B cell (primary cell): ENCODE measurements at regions not wholly inside any gene's neighbourhood (a gene's known extent, or its start where the extent isn't known, plus 50 kb on each side); places are given as distances from the start of the nearest gene placed in this dataset.

Experiments used
- ATAC-seq: fragments of 200-7000 bp; cut with Tn5 transposase; one replicate; pipeline ENCODE4 v1.10.0; 2021; ENCODE audit warnings: low read depth, mild to moderate bottlenecking, moderate number of reproducible peaks, moderate library complexity
- CTCF ChIA-PET: fragments of 350-600 bp; sonication (Branson Sonifier 250); formaldehyde crosslinking; loops from one replicate; lab custom pipeline; 2021; ENCODE audit warnings: antibody characterized with exemption, inconsistent platforms; lab: Charles Lee
- POLR2A ChIA-PET: fragments of 350-600 bp; sonication (Branson Sonifier 250); formaldehyde crosslinking; loops from one replicate; lab custom pipeline; 2021; ENCODE audit warnings: antibody characterized with exemption; lab: Charles Lee
- DNase-seq: peaks from one replicate; pipeline ENCODE4 v3.0.0; 2013
- H2AFZ ChIP-seq: 2 replicates; pipeline ENCODE4 v1.6.1; 2012; ENCODE audit warnings: mild to moderate bottlenecking, low read depth, low read length; ENCODE audit not compliant: insufficient read depth, poor library complexity, severe bottlenecking
- H3K27ac ChIP-seq, 2 donors: 1 replicate in 1 of 2; 2 replicates in 1 of 2; pipeline ENCODE4 v1.5.1; 2012 to 2013; ENCODE audit warnings: low read length in 2 of 2, mild to moderate bottlenecking in 2 of 2, moderate library complexity in 1 of 2
- H3K27me3 ChIP-seq, 4 experiments: fragments of 200-600 bp in 1 of 4; sonication (generic) in 1 of 4; replicated peaks in 1 of 4; 1 replicate in 2 of 4; 2 replicates in 2 of 4; pipeline versions ENCODE4 v1.6.1 to v1.7.0; 2013 to 2016; ENCODE audit warnings: low read length in 3 of 4, mild to moderate bottlenecking in 2 of 4, mixed read lengths in 1 of 4, moderate library complexity in 1 of 4; ENCODE audit not compliant: insufficient read depth in 4 of 4, control insufficient read depth in 3 of 4; ENCODE audit errors: control extremely low read depth in 1 of 4
- H3K36me3 ChIP-seq, 2 experiments: replicated peaks in 1 of 2; 1 replicate in 1 of 2; 2 replicates in 1 of 2; pipeline versions ENCODE4 v1.6.1 to v1.7.1; 2013; ENCODE audit warnings: low read length in 1 of 2; ENCODE audit not compliant: insufficient read depth in 2 of 2, control insufficient read depth in 1 of 2; ENCODE audit errors: control extremely low read depth in 1 of 2, extremely low read depth in 1 of 2
- H3K4me1 ChIP-seq, 2 donors: fragments of 200-600 bp in 1 of 2; sonication (generic) in 1 of 2; 1 replicate in 1 of 2; 2 replicates in 1 of 2; pipeline versions ENCODE4 v1.5.1 to v1.6.1; 2013 to 2017; ENCODE audit warnings: low read length in 2 of 2; ENCODE audit not compliant: control insufficient read depth in 2 of 2, insufficient read depth in 2 of 2
- H3K4me2 ChIP-seq: replicated peaks from 2 replicates; pipeline ENCODE3; 2012; ENCODE audit warnings: mild to moderate bottlenecking, low read depth, low read length; ENCODE audit not compliant: poor library complexity, severe bottlenecking
- H3K4me3 ChIP-seq, 5 experiments: fragments of 200-600 bp in 1 of 5; sonication (generic) in 1 of 5; 1 replicate in 3 of 5; 2 replicates in 2 of 5; pipeline versions ENCODE4 v1.5.1 to v1.7.0; 2011 to 2016; ENCODE audit warnings: low read length in 4 of 5, mild to moderate bottlenecking in 4 of 5, low read depth in 2 of 5, control low read depth in 1 of 5, moderate library complexity in 1 of 5; ENCODE audit not compliant: insufficient read depth in 1 of 5; ENCODE audit errors: control extremely low read depth in 1 of 5, extremely low read depth in 1 of 5
- H3K79me2 ChIP-seq: fragments of 200-600 bp; sonication (generic); one replicate; pipeline ENCODE4 v1.6.0; 2016; ENCODE audit warnings: low read length; ENCODE audit not compliant: control insufficient read depth, insufficient read depth
- H3K9ac ChIP-seq: fragments of 200-600 bp; sonication (generic); 2 replicates; pipeline ENCODE4 v1.6.1; 2017; ENCODE audit warnings: mild to moderate bottlenecking, low read length, moderate library complexity
- H3K9me3 ChIP-seq, 3 donors: one replicate each; pipeline versions ENCODE4 v1.6.1 to v1.7.1; 2013; ENCODE audit warnings: low read length in 2 of 3; ENCODE audit not compliant: control insufficient read depth in 2 of 3, insufficient read depth in 1 of 3; ENCODE audit errors: control extremely low read depth in 1 of 3
- H4K20me1 ChIP-seq: 2 replicates; pipeline ENCODE4 v1.6.0; 2012; ENCODE audit warnings: mild to moderate bottlenecking, low read length; ENCODE audit not compliant: insufficient read depth, control insufficient read depth, poor library complexity, severe bottlenecking
- H3K27ac Mint-ChIP-seq: one replicate; pipeline ENCODE4 v1.8.0; 2021; ENCODE audit warnings: mixed read lengths
- H3K27me3 Mint-ChIP-seq: one replicate; pipeline ENCODE4 v1.8.0; 2021; ENCODE audit warnings: mixed read lengths
- H3K4me1 Mint-ChIP-seq: one replicate; pipeline ENCODE4 v1.8.0; 2021; ENCODE audit warnings: mixed read lengths
- H3K4me3 Mint-ChIP-seq: one replicate; pipeline ENCODE4 v1.8.0; 2021; ENCODE audit warnings: mixed read lengths
- H3K9me3 Mint-ChIP-seq: one replicate; pipeline ENCODE4 v1.8.0; 2022; ENCODE audit warnings: mixed read lengths; ENCODE audit not compliant: insufficient read depth
- EZH2 ChIP-seq: IDR thresholded peaks from 2 replicates; pipeline ENCODE4 v1.6.1; 2012; ENCODE audit warnings: borderline replicate concordance, low read depth, mild to moderate bottlenecking, moderate library complexity, low read length; ENCODE audit not compliant: insufficient read depth, poor library complexity, severe bottlenecking
- WGBS: methylation state at CpG from one replicate; pipeline ENCODE4 v1.1.5; 2013; ENCODE audit warnings: missing lambda C conversion rate; ENCODE audit not compliant: insufficient coverage; 5-methylcytosine and 5-hydroxymethylcytosine counted together
- intact Hi-C: fragments of 100-400 bp; cut with micrococcal nuclease; formaldehyde crosslinking; loops from one replicate; pipeline ENCODE4 v1.10.0; 2022
- TF ChIP-seq, protein P1 (sequence below): fragments of 200-600 bp; IDR thresholded peaks from one replicate; pipeline ENCODE4 v1.8.0; 2022; ENCODE audit warnings: antibody characterized with exemption, mild to moderate bottlenecking

DNA sequence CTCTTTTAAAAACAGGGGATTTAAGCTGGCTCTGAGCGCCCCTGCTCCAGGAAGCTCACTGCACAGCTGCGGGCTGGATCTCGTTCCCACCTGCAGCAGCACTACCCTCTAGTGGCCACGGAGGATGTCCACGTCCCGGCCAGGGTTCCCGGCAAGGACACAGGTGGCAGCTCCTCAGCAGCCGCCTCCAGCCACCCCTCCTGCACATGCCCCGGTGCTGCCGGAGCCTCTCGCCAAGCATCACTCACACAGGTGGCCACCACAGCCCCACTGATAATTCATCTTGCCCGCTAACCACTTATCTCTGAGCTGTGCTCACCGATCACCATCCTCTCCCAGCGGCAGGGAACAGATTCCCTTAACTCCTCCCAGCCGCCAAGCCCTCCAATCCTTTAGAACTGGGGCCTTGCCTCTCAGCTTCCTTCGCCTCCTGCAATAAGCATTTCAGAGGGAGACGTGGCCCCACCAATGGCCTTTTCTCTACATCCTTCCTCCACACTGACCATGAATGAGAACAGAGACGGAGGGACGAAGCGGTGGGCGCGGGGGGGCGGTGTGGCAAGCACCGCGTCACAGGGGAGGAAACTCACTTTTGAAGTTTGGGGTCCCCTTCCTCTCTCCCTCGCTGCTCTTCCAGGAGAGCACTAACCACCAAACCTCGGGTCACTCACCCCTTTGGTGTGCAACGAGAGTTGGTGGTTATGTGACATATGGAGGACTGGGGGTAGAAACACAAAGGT is 222.1 kb downstream of the RBFOX3 start:
- ATAC-seq, result peak; percentile 58
- Histone ChIP-seq H2AFZ (no peak overlapping the region), H3K27me3 (peaks cover 0 to 45% (median 11%) of the 10 kb centered on the region in 4 experiments), H3K4me2 (no peak overlapping the region), H3K79me2 (no peaks in the 10 kb centered on the region), H3K9ac (no peak overlapping the region), H4K20me1 (no peaks in the 10 kb centered on the region), H3K27ac (no peak overlapping the region), H3K9me3 (peaks cover 1 to 30% (median 2%) of the 10 kb centered on the region in 3 donors), H3K4me3 (no peak overlapping the region), H3K36me3 (no peaks in the 10 kb centered on the region), H3K4me1 (peaks cover 0 to 6% of the 10 kb centered on the region in 2 donors)
- H3K4me1 Mint-ChIP-seq, result peaks cover 4% of the 10 kb centered on the region
- no peak for TF ChIP-seq EZH2
- TF ChIP-seq, protein P1, sequence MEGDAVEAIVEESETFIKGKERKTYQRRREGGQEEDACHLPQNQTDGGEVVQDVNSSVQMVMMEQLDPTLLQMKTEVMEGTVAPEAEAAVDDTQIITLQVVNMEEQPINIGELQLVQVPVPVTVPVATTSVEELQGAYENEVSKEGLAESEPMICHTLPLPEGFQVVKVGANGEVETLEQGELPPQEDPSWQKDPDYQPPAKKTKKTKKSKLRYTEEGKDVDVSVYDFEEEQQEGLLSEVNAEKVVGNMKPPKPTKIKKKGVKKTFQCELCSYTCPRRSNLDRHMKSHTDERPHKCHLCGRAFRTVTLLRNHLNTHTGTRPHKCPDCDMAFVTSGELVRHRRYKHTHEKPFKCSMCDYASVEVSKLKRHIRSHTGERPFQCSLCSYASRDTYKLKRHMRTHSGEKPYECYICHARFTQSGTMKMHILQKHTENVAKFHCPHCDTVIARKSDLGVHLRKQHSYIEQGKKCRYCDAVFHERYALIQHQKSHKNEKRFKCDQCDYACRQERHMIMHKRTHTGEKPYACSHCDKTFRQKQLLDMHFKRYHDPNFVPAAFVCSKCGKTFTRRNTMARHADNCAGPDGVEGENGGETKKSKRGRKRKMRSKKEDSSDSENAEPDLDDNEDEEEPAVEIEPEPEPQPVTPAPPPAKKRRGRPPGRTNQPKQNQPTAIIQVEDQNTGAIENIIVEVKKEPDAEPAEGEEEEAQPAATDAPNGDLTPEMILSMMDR, result peak; percentile 60
- no peak overlapping the region for H3K4me3 Mint-ChIP-seq
- DNase-seq, result peak; percentile 56
- ChIA-PET CTCF (interaction anchor here (0.6 to 11.7 kb wide), 19 partner anchors 13 to 371 kb away, joined by 3 to 370 read pairs (median 3); no protein-coding TSS in a partner anchor), POLR2A (no interaction called here)
- peaks cover 40% of the 10 kb centered on the region for H3K27me3 Mint-ChIP-seq
- H3K9me3 Mint-ChIP-seq, result no peaks in the 10 kb centered on the region
- intact Hi-C loops, result no loop called here
- no peak overlapping the region for H3K27ac Mint-ChIP-seq
- WGBS, result 57% methylated on average over 24 of the region's 28 CpGs

DNA sequence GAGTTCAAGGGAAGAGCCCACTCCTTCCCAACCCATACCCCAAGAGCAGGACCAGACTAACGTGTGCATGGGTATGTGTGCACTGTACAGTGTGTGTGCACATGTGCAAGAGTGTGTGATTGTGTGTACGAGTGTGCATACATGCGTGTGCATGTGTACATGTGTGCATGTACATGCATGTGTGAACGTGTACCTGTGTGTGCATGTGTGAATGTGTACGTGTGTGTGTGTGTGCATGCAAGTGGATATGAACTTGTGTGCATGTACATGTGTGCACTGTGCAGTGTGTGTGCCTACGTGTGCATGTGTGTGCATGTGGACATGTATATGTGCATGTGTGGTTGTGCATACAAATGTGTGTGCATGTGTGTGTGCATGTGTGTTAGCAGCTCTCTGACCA is 223.1 kb downstream of the RBFOX3 start:
- H3K27me3 ChIP-seq, result peaks cover 0 to 40% (median 9%) of the 10 kb centered on the region in 4 experiments
- WGBS, result 92% methylated on average over 5 of the region's 6 CpGs
- H3K9me3 Mint-ChIP-seq, result no peaks in the 10 kb centered on the region
- H3K9ac ChIP-seq, result no peak overlapping the region
- H3K9me3 ChIP-seq, result peaks cover 1 to 30% (median 2%) of the 10 kb centered on the region in 3 donors
- H3K36me3 ChIP-seq, result no peaks in the 10 kb centered on the region
- peaks cover 0 to 6% of the 10 kb centered on the region in 2 donors for H3K4me1 ChIP-seq
- intact Hi-C loops, result no loop called here
- H4K20me1 ChIP-seq, result no peaks in the 10 kb centered on the region
- no peak for TF ChIP-seq EZH2
- TF ChIP-seq, protein P1, result no peak
- H3K4me3 Mint-ChIP-seq, result no peak overlapping the region
- H3K27ac ChIP-seq, result no peak overlapping the region
- no peak overlapping the region for H3K4me3 ChIP-seq
- H2AFZ ChIP-seq, result no peak overlapping the region
- H3K4me2 ChIP-seq, result no peak overlapping the region
- CTCF ChIA-PET, result interaction anchor here (0.7 to 11.7 kb wide), 17 partner anchors 14 to 342 kb away, joined by 3 to 370 read pairs (median 3); no protein-coding TSS in a partner anchor
- H3K79me2 ChIP-seq, result no peaks in the 10 kb centered on the region
- H3K4me1 Mint-ChIP-seq, result peaks cover 4% of the 10 kb centered on the region
- no peak for DNase-seq
- POLR2A ChIA-PET, result no interaction called here
- H3K27ac Mint-ChIP-seq, result no peak overlapping the region
- no peak for ATAC-seq
- peaks cover 32% of the 10 kb centered on the region for H3K27me3 Mint-ChIP-seq
